IMR-90 (cell line): ENCODE measurements at regions not wholly inside any gene's neighbourhood (a gene's known extent, or its start where the extent isn't known, plus 50 kb on each side); places are given as distances from the start of the nearest gene placed in this dataset.

Experiments
- RAD21 ChIP-seq: IDR thresholded peaks from 2 replicates; pipeline ENCODE4 v1.6.1; 2012; ENCODE audit warnings: low read length, improper control_type of control experiment
- TF ChIP-seq, protein P1 (sequence below): conservative IDR thresholded peaks from 2 replicates; pipeline ENCODE4 v1.5.1; 2012; ENCODE audit warnings: mild to moderate bottlenecking, low read depth, low read length, improper control_type of control experiment

GRCh38 chr2:8624855-8625398, 56.9 kb upstream of the ID2 start:
- no peak for TF ChIP-seq RAD21
- TF ChIP-seq, protein P1, sequence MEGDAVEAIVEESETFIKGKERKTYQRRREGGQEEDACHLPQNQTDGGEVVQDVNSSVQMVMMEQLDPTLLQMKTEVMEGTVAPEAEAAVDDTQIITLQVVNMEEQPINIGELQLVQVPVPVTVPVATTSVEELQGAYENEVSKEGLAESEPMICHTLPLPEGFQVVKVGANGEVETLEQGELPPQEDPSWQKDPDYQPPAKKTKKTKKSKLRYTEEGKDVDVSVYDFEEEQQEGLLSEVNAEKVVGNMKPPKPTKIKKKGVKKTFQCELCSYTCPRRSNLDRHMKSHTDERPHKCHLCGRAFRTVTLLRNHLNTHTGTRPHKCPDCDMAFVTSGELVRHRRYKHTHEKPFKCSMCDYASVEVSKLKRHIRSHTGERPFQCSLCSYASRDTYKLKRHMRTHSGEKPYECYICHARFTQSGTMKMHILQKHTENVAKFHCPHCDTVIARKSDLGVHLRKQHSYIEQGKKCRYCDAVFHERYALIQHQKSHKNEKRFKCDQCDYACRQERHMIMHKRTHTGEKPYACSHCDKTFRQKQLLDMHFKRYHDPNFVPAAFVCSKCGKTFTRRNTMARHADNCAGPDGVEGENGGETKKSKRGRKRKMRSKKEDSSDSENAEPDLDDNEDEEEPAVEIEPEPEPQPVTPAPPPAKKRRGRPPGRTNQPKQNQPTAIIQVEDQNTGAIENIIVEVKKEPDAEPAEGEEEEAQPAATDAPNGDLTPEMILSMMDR, result no peak
